GM12891 (cell line): ENCODE measurements at regions not wholly inside any gene's neighbourhood (a gene's known extent, or its start where the extent isn't known, plus 50 kb on each side); places are given as distances from the start of the nearest gene placed in this dataset.

Source experiments
- PAX5 ChIP-seq: IDR thresholded peaks from 2 replicates; pipeline ENCODE4 v1.6.1; 2011; ENCODE audit warnings: low read length, moderate library complexity, mild to moderate bottlenecking; ENCODE audit not compliant: insufficient read depth, severe bottlenecking
- POLR2A ChIP-seq: IDR thresholded peaks from 2 replicates; pipeline ENCODE4 v1.6.1; 2011; ENCODE audit warnings: low read depth, low read length, control low read depth
- POLR2AphosphoS5 ChIP-seq: IDR thresholded peaks from 2 replicates; pipeline ENCODE4 v1.6.1; 2011; ENCODE audit warnings: low read depth, low read length, control low read depth
- SPI1 ChIP-seq: IDR thresholded peaks from 2 replicates; pipeline ENCODE4 v1.6.1; 2011; ENCODE audit warnings: low read depth, low read length, control low read depth
- TAF1 ChIP-seq: IDR thresholded peaks from 2 replicates; pipeline ENCODE4 v1.6.1; 2011; ENCODE audit warnings: low read depth, low read length, control low read depth

GRCh38 chr5:141756196-141756595 lies 74.2 kb upstream of the ARAP3 start:
- TF ChIP-seq POLR2A (no peak), TAF1 (no peak), POLR2AphosphoS5 (no peak), SPI1 (no peak), PAX5 (no peak)
